ENCODE measurements at regions not wholly inside any gene's neighbourhood (a gene's known extent, or its start where the extent isn't known, plus 50 kb on each side); places are given as distances from the start of the nearest gene placed in this dataset.
"Not testable (repeated sequence)": the region's sequence is repeated elsewhere in the genome, so short reads cannot be mapped to it uniquely, and the experiment has no call there.

DNA sequence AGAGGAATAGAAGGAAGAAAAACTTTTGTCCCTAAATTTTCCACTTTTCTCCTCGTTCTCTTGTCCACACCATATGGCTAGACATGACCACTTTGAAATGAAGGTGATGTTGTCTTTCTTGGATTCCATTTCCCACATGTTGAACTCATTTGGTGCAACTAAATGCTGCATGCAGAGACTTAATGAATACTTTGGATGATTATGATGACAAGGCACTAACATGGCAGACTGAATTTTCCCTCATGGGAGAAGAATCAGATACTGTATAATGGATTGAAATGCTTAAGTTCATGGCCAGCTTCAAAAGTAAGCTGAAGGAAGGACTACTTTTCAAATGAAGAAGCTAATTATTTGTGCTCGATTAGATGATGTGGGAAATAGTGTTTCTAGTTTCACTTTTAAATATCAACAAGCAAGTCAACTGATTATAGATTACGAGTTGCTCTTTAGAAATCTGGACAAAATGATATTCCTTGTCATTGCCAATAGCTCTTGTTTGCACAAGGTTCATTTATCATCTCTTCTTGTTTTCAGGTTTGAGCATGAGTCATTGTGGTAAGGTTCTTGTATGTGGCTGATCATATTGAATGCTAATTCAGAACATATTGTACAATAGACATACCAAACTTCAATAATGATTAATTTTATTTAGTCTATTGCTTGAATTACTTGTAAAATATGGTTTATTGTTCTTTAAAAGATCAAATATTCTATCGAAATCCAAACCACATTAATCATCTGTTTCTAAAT, 501.3 kb upstream of the FTMT start:
- DNase-seq (ENCODE audit: low read depth), result no peak

DNA sequence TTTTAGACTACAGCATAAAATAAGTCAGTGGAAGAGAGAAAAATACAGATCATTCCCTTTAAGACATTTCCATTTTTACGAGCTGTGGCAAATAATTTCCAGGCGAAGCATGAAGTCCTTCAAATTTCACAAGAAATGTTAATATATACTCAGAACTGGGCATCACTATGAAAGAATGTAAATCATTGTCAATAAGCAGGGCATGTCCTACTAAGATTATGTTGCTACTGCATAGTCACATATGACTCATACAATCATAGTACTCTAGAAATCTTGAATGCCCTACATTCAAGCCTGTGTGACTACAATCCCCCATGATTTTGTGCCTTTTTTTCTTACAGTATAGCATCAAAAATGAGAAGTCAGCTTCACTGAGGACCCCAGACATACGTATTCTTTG, 485.2 kb upstream of the FTMT start:
- DNase-seq (ENCODE audit: low read depth), result peak; percentile 2

DNA sequence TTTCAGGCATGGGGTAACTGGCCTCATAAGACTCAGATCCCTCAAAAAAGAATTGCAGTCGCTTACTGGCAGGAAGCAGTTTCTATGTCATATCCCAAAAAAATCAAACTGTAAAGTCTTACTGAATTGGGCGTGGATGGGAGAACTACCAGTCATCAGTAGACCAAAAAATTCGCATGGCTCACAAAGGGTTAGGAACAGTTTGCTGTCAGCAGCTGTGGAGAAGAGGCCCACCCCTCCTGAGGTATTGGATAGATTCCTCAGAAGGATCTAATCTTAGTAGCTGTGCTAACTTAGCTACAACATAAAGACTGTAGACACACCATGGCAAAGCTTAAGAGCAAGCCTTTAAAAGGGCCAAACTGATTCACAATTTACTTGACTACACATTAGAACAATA, 478.3 kb upstream of the FTMT start:
- no peak for DNase-seq (ENCODE audit: low read depth)

DNA sequence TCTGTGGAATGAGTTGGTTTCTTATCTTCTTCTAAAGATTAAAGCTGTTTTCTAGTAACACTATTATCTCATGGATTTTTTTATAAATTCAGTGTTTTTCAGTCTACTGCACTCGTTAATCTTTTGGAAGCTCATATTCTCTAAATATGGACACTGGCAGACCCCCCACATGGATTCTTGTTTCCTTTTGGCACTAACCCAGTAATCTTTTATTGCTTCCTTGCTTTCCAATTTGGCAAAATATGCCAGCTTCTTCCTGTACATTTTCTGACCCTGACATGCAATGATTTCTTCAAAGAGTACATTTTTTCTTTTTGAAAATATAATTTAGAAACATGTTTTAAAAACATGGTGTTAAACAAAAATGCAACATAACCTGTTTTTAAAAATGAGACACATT, 474.2 kb upstream of the FTMT start:
- DNase-seq (ENCODE audit: low read depth), result no peak

DNA sequence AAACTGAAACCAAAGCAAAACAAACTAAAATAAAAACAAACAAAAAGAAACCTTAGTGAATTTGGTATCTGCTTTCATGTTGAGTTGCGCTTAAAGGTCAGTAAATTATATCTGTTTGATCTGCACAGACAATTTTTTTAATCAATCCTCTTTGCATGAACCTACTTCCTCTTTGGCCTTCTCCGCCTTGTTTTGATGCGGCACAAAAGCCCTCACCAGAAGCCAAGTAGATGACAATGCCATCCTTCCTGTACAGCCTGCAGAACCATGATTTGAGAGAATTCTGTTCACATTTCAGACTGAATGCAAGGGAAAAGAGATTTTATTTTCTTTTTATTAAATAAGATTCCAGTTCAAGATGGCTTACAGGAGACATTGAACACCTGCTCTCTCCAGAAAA, 473.6 kb upstream of the FTMT start:
- no peak for DNase-seq (ENCODE audit: low read depth)

DNA sequence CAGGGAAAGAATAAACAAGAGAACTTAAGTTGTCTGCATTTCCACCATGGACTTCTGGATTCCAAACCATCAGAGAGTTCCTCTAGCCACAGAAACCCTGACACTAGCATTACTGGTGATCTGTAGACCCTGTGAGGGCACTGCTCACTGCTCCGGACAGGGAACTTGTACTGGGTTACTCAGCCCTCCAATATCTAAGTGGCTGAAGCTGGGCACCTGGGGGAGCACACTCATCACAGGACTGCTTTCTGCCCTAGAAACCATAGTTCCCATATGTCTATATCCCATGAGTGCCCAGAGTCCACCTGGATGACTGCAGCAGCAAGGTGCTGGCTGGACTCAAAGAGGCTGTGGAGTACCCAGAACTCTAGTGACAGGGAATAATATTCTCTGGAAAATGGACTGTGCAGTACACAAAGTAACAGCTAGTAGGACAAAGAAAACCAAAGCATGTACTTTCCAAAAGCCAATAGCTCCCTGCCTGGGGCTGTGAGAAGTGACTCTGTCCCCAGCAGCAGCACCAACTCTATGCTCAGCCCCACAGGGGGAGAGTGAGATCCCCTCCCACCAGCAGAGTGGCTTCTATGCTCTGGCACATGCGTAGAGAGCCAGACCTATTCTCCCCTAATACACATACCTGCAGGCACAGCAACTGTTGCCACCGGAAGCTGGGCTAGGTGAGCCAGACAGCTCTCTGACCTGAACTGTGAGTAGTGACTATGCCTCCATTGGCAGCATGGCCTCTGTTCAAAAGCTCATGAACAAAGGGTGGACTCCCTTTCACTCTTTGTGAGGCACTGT, 472.9 kb upstream of the FTMT start:
- DNase-seq (ENCODE audit: low read depth), result no peak

DNA sequence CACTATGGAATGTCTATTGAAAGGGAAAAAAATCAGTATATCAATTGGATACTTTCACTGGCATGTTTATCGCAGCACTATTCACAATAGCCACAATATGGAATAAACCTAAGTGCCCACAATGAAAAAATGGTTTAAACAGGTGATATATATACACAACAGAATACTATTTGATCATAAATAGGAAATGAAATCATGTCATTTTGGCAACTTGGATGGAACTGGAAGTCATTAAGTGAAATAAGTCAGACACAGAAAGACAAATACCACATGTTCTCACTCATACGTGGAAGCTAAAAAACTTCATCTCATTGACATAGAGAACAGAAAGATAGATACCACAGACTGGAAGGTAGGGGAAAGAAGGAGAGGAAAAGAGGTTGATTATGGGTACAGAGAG, 471.6 kb upstream of the FTMT start:
- DNase-seq (ENCODE audit: low read depth), result no peak

DNA sequence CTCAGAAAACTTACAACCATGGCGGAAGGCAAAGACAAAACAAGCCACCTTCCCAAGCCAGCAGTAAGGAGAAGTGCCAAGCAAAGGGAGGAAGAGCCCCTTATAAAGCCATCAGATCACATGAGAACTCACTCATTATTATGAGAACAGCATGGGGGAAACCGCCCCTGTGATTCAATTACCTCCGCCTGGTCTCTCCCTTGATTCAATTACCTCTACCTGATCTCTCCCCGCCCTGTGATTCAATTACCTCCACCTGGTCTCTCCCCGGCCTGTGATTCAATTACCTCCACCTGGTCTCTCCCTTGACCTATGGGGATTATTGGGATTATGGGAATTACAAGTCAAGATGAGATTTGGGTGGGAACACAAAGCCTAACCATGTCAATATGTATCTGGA, 467.3 kb upstream of the FTMT start:
- DNase-seq (ENCODE audit: low read depth), result no peak

DNA sequence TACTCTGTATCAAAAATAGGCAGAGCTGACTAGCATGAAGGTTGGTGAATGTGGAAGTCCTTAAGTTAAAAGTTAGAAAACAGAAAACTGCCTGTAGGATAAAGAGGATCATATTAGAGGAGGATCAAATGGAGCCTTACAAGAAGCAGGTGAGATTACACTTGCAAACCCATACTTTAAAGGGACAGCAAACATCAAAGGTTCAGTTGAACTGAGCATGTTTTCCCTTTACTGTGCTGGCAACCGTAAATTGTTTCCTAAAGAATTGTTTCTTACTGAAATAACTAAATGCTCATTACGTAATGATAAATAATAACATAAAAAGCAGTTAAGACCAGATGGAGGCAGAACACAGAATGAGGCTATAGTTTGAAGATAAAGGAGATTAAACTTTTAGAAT, 465.3 kb upstream of the FTMT start:
- no peak for DNase-seq (ENCODE audit: low read depth)

DNA sequence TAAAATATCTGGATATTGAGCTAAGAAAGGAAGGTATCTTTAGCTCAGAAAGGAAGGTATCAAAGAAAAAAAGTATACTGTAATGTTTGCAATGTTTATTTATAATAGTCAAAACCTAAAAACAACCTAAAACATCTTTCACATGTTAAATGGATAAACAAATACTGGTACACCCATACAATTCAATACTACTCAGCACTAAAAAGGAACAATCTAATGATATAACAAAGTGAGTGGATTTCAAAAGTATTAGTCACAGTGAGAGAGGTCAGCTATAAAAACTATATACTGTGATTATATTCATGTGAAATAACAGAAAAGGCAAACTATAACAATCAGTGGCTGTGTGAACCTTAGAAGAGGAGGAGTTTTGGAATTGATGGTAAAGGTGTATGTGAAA, 455.0 kb upstream of the FTMT start:
- DNase-seq (ENCODE audit: low read depth), result no peak

DNA sequence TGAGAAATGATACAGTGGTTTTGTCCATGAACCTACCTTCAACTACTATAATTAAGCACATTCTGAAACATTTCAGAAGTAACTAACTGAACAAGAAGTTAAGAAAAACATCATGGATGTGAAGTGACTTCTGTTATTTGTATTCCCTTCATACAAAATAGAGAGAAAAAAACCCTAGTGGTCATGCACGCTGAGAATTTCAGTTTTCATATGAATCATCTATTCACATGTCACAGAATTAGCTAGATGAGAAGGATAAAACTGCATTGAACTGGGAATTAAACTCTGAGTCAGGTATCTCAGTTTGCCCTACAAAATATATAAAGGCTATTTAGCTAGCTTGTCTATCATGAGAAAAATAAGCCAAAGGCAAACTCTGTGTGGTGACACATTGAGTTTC, 451.8 kb upstream of the FTMT start:
- DNase-seq (ENCODE audit: low read depth), result no peak

DNA sequence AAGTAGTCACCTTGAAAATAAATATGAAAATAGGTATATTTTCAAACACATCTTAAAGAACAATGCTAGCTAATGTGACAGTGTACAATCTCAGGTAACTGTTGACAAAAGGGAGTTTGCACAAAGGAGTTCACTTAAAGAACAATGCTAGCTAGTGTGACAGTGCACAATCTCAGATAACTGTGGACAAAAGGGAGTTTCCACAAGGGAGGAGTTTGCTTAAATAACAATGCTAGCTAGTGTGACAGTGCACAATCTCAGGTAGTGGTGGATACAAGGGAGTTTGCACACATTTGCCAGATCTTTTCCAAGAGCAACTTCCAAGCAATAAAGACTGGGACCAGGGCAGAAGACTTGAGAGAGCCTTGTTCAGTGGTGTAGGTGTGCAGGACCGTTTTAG, 442.9 kb upstream of the FTMT start:
- no peak for DNase-seq (ENCODE audit: low read depth)

DNA sequence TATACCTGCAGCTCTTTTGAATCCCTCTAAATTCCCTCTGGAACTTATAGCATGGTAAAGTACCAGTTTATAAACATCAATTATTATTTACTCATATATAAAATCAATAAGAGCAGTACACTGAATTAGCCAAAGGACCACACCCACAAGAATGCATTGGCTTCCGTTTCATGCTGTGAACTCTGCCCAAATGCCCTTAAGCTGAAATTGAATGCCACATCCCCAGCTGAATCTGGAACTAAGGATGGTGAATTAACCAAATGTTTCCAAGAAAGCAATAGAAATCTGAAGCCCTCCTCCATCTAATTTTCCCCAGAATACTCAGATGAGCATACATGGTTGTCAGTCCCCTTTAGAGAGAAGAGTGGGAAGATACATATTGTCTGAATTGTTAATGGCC, 436.4 kb upstream of the FTMT start:
- DNase-seq (ENCODE audit: low read depth), result no peak

DNA sequence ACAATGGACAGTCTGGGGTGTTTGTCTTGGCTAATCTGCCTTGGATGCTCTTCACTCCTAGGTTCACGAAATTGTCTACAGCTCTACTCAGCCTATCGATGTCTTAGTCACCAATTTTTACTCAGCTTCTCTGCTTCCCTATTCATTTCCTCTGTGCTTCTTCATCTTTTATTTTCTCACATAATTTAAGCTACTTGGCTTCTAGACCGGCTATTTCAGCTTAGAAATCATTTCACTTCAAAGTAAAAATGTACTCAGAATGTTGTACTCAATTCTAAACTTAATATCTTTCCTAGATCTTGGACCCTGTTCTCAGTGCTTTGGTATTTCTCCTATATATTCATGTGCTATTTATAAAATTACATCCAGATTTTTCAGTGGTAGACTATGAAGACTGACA, 430.0 kb upstream of the FTMT start:
- DNase-seq (ENCODE audit: low read depth), result no peak

DNA sequence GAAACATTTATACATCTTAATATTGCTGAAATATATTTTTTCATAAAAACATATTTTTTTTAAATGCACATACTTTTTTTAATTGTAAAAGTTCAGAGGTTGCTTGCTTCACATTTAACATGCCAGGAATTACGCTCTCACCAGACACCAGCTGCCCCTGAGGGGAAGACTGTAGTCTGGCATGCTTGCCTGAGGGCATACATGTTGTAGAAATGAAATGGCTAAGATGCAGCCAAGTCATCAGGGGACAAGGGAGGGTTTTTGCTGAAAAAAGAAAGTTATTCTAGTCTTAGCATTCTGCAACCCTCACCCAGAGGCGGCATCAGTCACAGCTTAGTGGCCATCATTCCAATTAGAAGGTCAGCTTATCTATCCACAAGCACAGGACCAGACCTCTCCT, 426.7 kb upstream of the FTMT start:
- DNase-seq (ENCODE audit: low read depth), result no peak

DNA sequence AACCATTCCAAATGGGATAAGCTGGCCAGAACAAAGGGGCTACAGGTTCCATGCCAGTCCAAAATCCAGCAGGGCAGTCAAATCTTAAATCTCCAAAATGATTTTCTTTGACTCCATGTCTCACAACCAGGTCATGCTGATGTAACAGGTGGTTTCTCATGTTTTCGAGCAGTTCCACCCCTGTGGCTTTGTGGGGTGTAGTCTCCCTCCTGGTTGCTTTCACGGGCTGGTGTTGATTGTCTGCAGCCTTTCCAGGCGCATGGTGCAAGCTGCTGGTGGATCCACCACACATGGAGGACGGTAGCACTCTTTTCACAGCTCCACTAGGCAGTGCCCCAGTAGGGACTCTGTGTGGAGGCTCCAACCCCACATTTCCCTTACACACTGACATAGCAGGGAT, 425.5 kb upstream of the FTMT start:
- no peak for DNase-seq (ENCODE audit: low read depth)

DNA sequence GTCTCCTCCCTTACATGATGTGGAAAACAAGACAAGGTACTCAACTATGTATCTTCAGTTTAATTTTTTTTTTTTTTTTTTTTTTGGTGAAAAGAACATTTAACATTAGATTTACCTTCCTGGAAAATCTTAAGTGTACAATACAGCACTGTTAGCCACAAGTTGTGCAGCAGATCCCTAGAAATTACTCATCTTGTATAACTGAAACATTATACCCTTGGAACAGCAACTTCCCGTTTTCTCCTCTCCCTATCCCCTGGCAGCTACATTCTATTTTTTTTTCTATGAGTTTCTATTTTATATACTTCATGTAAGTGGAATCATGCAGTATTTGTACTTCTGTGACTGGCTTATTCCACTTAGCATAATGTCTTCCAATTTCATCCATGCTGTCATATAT, 421.9 kb upstream of the FTMT start:
- DNase-seq (ENCODE audit: low read depth), result no peak

DNA sequence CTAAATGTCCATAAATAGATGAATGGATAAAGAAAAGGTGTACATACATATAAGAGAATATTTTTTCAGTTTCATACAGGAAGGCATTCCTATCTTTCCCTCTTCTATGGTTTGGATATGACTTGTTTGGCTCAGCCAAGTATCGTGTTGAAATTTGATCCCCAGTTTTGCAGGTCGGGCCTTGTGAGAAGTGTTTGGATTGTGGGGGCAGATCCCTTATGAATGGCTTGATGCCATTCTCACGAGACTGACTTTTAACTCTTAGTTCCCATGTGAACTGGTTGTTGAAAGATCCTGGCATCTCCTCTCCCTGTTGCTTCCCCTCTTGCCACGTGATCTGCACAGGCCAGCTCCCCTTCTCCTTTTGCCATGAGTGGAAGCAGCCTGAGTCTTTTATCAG, 421.1 kb upstream of the FTMT start:
- DNase-seq (ENCODE audit: low read depth), result no peak

DNA sequence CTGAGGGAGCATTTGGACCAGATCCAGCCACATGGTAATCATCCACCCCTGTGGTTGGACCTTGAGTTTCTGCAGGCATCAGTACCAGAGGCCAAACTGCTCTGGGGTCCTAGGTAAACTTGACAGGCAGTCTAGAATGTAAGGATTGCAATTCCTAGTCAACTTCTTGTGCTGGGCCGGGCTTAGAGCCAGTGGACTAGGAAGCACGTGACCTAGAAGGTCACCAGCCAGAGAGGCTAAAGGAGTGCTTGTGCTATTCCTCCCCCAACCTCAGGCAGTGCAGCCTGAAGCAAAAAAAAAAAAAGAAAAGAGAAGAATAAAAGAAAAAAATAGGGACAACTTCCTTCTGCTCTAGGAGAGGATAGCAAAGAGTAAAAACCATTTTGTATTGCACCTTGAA, 406.2 kb upstream of the FTMT start:
- DNase-seq (ENCODE audit: low read depth), result no peak

DNA sequence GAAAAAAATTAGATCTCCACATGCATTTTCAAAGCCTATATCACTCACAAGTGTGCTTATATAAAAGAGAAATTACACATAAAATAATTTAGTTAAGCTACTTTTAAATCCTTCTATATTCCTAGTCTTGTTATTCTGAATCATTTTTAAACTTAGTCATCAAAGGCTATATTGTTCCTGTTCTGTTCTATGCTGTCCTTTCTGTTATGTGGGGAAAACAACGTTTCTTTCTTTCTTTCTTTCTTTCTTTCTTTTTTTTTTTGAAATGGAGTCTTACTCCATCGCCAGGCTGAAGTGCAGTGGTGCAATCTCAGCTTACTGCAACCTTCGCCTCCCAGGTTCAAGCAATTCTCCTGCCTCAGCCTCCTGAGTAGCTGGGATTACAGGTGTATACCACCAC, 389.2 kb upstream of the FTMT start:
- no peak for DNase-seq (ENCODE audit: low read depth)

DNA sequence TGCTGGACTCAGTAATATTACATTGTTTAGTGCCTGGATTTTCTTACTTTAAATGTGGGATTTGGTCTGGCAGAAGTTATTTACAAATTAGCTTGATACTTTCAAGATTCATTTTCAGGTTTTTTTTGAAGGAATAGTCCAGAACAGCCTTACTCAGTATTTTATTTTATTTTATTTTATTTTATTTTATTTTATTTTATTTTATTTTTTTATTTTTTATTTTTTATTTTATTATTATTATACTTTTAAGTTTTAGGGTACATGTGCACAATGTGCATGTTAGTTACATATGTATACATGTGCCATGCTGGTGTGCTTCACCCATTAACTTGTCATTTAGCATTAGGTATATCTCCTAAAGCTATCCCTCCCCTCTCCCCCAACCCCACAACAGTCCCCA, 380.5 kb upstream of the FTMT start:
- not testable (repeated sequence) for DNase-seq (ENCODE audit: low read depth)

DNA sequence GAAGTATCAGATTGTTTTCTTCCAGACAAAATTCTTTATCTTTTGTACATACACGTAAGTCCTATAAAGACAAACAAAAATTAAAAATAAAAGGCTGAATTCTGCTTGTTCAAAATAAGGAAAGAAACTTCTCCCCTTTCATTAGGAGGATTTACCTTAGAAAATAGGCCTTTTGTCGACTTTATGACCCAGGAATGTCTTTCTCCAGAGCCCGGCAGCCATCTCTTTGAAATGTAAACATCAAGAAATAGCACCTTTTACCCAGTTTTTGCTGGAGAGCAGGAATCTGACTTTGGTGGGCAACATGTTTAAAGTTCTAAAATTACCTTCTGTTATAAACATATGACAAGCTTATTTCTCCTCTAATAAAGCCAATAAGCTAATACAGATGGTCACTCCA, 373.0 kb upstream of the FTMT start:
- DNase-seq (ENCODE audit: low read depth), result no peak

DNA sequence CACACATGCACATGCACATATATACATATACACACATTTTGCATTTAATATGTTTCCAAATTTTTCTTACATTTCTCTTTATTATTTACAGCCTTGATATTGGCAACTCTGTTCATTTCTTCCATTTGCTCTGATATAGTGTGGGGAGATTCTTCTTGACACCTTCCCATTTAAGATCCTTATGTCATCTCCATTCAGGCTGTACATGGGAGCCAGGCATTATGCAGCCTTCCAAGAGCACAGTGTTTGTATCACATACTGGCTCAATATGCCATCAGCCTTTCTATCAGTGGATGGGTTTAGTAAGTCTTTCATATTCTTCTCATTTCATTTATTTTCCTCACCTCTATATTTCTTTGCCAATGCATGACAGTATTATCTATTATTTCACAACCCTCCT, 372.3 kb upstream of the FTMT start:
- no peak for DNase-seq (ENCODE audit: low read depth)

DNA sequence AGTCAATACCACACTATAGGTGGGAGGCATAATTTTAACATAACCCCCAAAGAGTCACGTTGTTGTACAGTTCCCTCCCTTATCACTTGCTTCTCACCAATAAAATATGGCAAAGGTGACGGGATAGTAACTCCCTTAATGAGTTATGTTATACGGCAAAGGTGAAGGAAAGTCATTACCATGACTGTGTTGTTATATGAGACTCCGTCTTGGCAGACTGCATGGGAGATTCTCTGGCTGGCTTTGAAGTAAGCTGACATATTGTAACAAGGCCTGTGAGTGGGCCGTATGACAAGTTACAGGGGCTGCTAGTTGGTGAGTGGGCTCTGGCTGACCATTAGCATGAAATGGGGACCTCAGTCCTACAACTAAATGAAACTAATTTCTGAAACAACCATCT, 366.4 kb upstream of the FTMT start:
- no peak for DNase-seq (ENCODE audit: low read depth)
